Muscle layer of duodenum (tissue), 2 donors: ENCODE measurements at regions not wholly inside any gene's neighbourhood (a gene's known extent, or its start where the extent isn't known, plus 50 kb on each side); places are given as distances from the start of the nearest gene placed in this dataset.
"Not testable (repeated sequence)": the region's sequence is repeated elsewhere in the genome, so short reads cannot be mapped to it uniquely, and the experiment has no call there.

ENCODE experiments used
- H3K27ac ChIP-seq: one replicate; pipeline ENCODE4 v1.7.0; 2013; ENCODE audit warnings: mild to moderate bottlenecking, low read length
- H3K27me3 ChIP-seq: one replicate; pipeline ENCODE4 v1.7.0; 2013; ENCODE audit warnings: low read depth, mild to moderate bottlenecking, control low read depth, low read length
- H3K36me3 ChIP-seq, 2 donors: one replicate each; pipeline ENCODE4 v1.7.0; 2013; ENCODE audit warnings: low read length in 2 of 2, control low read depth in 1 of 2, mild to moderate bottlenecking in 1 of 2; ENCODE audit not compliant: insufficient read depth in 2 of 2, control insufficient read depth in 1 of 2
- H3K4me1 ChIP-seq, 2 donors: one replicate each; pipeline ENCODE4 v1.7.0; 2013; ENCODE audit warnings: low read length in 2 of 2, mild to moderate bottlenecking in 2 of 2, control low read depth in 1 of 2, moderate library complexity in 1 of 2; ENCODE audit not compliant: insufficient read depth in 2 of 2, control insufficient read depth in 1 of 2
- H3K4me3 ChIP-seq, 2 donors: one replicate each; pipeline ENCODE4 v1.7.0; 2013; ENCODE audit warnings: low read length in 2 of 2, low read depth in 1 of 2, mild to moderate bottlenecking in 1 of 2
- H3K9me3 ChIP-seq, 2 donors: one replicate each; pipeline ENCODE4 v1.7.0; 2013; ENCODE audit warnings: low read length in 2 of 2, control low read depth in 1 of 2, mild to moderate bottlenecking in 1 of 2; ENCODE audit not compliant: control insufficient read depth in 1 of 2
- donor health status: healthy.

DNA sequence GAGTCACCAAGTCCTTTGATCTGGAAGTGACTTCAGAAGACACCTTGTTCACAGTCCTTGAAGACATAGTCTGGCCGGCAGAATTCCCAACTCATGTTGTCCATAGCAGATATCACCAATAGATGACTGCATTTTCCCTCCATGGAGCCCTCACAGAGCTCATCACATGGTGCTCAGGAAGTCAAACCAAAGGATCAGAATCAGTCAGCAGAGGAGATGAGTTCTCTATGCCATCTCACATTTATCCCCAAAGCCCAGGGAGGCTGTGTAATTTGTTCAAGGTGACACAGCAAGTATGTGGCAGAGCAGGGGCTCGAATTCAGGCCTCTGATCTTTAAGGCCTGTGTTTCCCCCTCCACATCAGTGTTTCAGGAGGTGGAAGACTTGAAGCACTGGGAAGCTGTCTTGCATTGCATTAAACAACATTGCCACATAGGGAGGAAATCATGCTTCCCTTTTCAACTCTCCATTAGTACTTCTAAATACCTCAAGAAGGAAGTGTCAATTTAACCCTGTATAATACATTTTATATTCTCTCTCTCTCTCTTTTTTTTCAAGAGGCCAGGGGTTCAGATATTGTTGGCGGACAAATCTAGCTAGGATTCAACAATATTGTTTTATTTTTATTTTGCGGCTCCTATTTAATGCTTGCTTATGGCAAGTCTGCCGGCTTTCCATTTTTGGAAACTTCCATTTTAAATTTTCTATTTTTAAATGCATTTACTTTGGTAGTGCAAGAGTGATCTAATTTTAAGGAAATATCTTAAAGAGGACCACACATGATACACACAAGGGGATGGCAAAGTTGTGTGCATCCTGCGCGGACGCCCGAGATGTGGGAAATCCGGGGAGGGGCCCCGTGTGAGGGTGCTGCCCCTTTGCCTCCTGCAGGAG lies 61.9 kb downstream of the NPIPB5 start:
- H3K36me3 ChIP-seq, H3K4me1 ChIP-seq, H3K9me3 ChIP-seq, H3K27ac ChIP-seq, H3K4me3 ChIP-seq, H3K27me3 ChIP-seq: not testable (repeated sequence)

DNA sequence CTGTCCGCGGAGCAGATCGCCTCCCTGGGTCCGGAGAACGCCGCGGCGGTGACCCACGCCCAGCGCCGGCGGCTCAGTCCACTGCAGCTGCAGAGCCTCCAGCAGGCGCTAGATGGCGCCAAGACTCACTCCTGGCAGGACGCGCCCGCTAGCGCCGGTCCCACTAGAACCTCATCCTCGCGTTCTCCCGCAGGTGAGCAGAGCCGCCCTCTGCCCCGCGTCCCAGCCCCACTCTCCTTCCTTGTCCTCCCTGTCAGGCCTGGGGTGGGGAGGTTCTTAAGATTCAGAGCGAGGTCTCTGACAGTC lies 62.5 kb downstream of the NPIPB5 start:
- not testable (repeated sequence) for H3K27ac ChIP-seq, H3K36me3 ChIP-seq, H3K9me3 ChIP-seq, H3K4me1 ChIP-seq, H3K27me3 ChIP-seq, H3K4me3 ChIP-seq

DNA sequence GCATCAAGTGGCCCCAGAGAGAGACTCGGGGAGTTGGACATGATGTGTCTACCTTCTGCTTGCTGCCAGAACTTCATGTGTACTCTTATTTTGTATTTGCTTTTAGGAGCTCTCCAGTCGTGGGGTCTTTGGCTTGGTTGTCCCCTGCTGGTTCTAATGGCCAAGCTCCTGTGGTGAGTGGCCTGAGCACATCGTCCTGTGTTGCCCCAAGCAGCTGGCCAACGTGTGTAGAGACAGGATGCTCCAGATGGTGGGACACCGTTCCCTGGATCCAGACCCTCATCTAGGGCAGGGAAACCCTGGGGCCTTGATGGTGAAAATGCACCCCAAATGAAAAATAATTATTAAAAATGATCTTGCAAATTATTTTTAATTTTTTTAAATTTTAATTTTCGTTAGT lies 65.8 kb downstream of the NPIPB5 start:
- H3K36me3 ChIP-seq, H3K9me3 ChIP-seq, H3K4me1 ChIP-seq, H3K27ac ChIP-seq, H3K27me3 ChIP-seq, H3K4me3 ChIP-seq: not testable (repeated sequence)

DNA sequence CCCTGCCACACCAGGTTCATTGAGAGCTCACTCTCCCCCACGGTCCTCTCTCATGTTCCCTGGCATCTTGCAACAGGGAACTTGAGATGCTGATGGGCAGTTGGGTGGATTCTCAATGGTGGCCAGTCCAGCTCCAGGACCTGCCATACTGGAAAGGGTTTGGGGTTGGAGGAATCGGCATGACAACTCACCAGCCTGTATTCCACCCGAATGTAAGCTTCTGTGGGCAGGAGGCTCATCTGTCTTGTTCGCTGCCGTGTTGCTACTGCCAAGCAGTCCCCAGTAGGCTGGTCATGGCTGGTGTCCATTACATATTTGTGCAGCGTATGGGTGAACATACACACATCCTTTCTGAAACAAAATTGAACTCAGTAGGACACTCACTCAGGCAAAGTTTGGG lies 72.5 kb downstream of the NPIPB5 start:
- not testable (repeated sequence) for H3K4me3 ChIP-seq, H3K27ac ChIP-seq, H3K27me3 ChIP-seq, H3K4me1 ChIP-seq, H3K36me3 ChIP-seq, H3K9me3 ChIP-seq

DNA sequence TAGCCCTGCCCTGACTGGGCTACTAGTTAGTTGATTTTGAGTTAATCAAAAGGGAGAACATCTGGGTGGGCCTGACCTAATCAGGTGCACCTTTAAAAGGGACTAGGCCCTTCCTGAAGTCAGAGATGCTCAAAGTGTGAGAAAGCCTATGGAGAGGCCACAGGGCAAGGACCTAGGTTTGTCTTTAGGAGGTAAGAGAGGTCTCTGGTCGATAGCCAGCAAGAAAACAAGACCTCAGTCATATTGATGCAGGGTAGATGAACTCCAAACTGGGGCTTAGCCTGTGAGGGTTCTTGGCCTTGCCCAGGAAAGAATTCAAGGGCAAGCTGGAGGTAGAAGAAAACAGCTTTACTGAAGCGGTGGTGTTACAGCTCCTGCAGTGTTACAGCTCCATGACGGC lies 73.8 kb downstream of the NPIPB5 start:
- H3K4me3 ChIP-seq, H3K36me3 ChIP-seq, H3K4me1 ChIP-seq, H3K27ac ChIP-seq, H3K27me3 ChIP-seq, H3K9me3 ChIP-seq: not testable (repeated sequence)

DNA sequence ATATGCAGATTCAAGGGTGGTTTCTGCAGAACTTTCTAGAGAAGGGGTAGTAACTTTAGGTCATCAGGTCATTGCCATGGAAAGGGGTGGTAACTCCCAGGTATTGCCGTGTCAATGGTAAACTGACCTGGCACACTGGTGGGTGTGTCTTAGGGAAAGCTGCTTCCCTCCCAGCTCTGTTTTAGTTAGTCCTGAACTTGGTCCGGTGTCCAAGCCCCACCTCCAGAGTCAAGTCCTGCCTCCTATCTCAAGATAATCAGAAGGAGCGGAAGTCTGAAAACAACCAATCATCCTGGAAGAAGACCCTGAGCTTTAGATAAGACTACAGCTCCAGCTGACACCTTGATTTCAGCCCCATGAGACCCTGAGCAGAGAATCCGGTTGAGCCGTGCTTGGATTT lies 74.2 kb downstream of the NPIPB5 start:
- H3K27me3 ChIP-seq, H3K27ac ChIP-seq, H3K9me3 ChIP-seq, H3K4me3 ChIP-seq, H3K4me1 ChIP-seq, H3K36me3 ChIP-seq: not testable (repeated sequence)

DNA sequence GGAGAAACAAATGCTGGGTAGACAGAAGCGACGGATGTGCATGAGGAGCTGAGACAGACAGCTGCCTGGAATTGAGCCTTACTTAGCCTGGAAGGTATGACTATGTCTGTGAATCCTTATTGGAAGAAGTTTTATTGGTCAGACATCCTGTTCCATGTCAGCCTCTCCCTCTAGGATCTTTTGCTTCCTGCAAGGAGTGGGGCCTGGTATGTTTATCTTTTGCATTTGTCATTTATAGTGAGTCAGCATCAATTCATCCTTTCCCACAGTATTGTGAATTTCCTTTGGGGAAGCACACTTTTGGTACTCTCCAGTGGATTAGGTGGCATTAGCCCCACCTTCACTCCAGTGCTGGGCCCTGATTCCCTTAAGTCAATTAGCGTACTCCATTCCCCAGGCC lies 74.7 kb downstream of the NPIPB5 start:
- H3K27me3 ChIP-seq, H3K4me3 ChIP-seq, H3K27ac ChIP-seq, H3K4me1 ChIP-seq, H3K36me3 ChIP-seq, H3K9me3 ChIP-seq: not testable (repeated sequence)

DNA sequence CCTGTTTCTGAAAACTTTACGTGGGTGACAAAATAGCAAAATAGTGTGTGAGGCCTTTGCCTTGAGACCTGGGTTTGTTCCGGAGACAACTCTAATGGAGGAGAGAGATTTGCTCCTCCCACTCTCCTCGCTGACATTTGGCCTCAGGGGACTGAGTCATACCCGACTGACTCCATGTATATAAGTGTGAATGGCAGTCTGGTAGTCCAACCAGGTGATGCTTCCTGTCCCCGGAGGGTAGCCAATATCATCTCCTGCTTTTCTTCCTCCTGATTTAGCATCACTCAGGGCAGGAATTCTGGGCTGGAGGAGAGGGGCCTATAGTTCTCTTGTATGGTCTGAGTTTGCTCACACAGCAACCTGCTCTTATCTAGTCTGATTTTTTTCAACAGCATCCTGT lies 76.0 kb downstream of the NPIPB5 start:
- H3K27me3 ChIP-seq = not testable (repeated sequence)

DNA sequence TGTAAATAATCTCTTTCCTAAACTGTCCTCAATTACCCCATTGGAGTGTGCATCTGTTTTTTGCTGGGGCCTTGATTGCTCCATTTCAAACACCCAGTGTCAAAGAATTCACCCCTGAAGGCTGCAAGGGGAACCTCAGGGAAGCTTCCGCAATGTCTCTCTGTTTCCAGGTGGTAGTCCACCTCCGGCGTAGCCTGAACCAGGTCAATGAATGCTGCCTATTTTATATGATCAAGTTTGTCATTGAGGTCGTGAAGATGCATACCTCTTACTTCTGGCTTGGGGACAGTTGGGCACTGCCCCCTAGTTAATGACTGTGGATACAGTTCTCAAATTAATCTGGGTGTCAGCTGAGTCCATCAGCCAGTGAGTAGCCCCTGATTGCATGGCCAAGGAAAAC lies 79.1 kb downstream of the NPIPB5 start:
- not testable (repeated sequence) for H3K9me3 ChIP-seq, H3K4me1 ChIP-seq, H3K27me3 ChIP-seq, H3K4me3 ChIP-seq, H3K27ac ChIP-seq, H3K36me3 ChIP-seq

More for the DNA sequence above, 76.0 kb downstream of the NPIPB5 start:
- not testable (repeated sequence) for H3K9me3 ChIP-seq, H3K36me3 ChIP-seq, H3K4me1 ChIP-seq, H3K27ac ChIP-seq, H3K4me3 ChIP-seq

DNA sequence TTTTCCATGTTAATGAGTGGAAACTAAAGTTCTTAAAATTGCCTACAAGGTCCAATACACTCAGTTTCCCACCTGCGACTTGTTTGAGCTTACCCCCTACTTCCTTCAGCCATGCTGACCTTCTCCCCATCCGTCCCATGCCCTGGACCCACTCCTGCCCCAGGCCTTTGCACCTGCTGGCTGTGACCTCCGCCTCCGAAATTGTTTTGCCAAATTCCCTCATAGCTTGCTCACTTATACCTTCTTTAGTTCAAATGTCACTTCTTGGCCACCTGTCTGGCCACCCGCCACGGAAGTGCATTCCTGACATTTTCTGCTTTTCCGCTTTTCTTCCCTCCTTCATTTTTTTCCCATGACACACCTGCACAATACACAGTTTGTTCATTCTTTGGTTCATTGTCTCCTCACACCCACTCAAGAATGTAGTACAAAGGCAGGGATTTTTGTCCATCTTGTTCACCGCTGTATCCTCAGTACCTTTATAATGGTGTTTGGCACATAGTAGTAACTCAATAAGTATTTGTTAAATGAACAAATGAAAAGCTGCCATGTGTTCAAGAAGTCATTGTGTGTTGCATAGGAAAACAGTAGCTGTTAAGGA lies 85.9 kb downstream of the NPIPB5 start:
- H3K27me3 ChIP-seq, H3K9me3 ChIP-seq, H3K4me3 ChIP-seq, H3K4me1 ChIP-seq, H3K36me3 ChIP-seq, H3K27ac ChIP-seq: not testable (repeated sequence)

DNA sequence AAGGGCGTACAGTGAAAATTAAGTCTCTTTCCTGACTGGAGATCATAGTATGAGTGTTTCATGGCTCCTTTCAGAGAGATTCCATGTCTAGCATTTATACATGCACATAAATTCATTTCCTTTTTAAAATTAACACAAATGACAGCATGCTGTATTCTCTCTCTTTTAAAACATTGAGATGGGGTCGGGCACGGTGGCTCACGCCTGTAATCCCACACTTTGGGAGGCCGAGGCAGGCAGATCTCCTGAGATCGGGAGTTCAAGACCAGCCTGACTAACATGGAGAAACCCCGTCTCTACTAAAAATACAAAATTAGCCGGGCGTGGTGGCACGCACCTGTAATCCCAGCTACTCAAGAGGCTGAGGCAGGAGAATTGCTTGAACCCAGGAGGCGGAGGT lies 93.1 kb downstream of the NPIPB5 start:
- not testable (repeated sequence) for H3K36me3 ChIP-seq, H3K4me3 ChIP-seq, H3K4me1 ChIP-seq, H3K27me3 ChIP-seq, H3K9me3 ChIP-seq, H3K27ac ChIP-seq

DNA sequence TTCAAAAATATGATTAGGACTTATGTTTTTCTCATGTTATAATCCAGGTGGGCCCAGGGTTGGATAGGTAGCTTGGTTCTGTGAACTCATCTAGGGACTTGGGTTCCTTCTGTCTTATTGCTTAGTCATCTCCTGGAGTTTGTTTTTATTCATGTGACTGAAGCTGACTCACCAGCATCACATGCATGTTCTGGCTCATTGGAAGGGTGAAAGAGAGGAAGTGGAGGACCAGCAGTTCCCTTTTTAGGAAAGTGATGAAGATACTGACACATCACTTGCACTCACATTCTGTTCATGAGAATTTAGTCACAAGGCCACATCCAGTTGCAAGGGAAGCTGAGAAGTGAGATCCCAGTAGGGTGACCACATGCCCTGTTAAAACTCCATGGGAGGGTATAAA lies 95.9 kb downstream of the NPIPB5 start:
- H3K9me3 ChIP-seq, H3K4me3 ChIP-seq, H3K4me1 ChIP-seq, H3K36me3 ChIP-seq, H3K27ac ChIP-seq, H3K27me3 ChIP-seq: not testable (repeated sequence)
